CMK (cell line): ENCODE measurements at regions not wholly inside any gene's neighbourhood (a gene's known extent, or its start where the extent isn't known, plus 50 kb on each side); places are given as distances from the start of the nearest gene placed in this dataset.
"Not testable (repeated sequence)": the region's sequence is repeated elsewhere in the genome, so short reads cannot be mapped to it uniquely, and the experiment has no call there.

Source experiments
- DNase-seq: peaks from one replicate; pipeline ENCODE4 v3.0.0-alpha.2; 2010; ENCODE audit warnings: low read depth

DNA sequence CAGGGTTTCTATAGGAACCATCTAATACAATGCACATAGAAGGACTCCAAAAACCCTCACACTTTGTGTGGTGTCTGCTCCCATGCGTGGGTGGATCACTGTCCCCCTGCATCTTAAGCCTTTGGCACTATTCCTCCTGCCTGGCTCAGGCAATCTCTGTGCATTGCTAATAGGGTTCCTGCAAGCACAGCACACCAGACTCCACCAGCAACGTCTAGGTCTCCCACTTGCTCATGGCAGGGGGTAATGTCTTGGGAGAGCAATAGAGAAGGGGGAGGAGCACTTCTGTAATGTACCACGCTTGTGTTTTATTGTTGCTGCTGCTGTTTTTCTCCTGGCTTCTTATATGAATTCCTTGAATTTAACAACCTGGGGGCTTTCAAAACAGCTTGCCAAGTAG is 182.6 kb upstream of the GLRA1 start:
- no peak for DNase-seq

DNA sequence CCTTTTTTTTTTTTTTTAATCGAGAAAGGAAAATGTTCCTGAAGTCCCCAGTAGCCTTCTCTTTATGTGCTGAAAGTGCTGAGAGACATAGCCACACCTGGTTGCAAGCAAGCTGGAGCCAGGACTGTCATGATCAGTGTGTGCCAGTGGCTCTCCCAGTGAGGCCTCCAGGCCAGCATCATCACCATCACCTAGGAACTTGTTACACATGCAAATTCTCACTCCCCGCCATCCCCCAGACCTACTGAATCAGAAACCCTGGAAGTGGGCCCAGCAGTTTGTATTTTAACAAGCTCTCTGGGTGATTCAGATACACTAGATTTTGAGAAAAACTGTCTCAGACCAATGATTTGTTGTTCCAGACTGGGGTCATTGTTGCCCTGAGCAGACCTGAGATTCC is 181.9 kb upstream of the GLRA1 start:
- DNase-seq, result no peak

DNA sequence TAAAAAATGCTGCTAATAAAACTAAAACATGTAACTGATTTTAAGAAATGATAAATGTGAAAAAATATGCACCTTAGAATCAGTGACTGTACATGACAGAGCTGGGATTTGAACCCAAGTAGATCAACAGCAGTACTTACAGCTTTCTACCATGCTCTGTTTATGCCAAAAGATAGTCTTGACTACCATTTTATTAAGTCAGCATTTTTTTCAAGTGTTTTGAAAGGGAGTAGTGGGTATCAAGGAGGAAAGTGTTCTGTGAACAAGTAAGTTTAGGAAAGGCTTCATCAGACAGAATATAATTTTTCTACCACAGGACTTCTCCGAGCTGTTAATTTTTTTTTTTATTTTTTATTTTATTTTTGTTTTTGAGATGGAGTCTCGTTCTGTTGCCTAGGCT is 180.4 kb upstream of the GLRA1 start:
- no peak for DNase-seq

DNA sequence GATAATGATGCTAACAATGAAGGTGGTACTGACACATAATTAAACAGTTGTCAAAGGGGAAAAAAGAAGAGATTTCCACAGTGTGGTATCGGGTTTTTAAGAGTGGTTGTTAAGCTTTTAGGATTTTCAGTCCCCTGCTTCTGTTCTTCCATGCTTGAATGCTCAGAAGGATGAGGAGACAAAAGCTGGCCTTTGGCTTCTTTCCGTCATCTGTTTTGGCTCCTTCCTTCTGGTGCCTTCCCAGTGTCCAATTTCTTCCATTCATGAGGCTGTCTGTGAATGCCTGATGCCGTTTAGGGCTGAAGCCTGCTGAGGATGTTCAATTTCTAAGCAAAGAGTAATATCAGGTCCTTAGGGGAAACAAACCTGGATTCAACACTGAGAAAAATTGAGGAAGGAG is 179.6 kb upstream of the GLRA1 start:
- DNase-seq, result no peak

DNA sequence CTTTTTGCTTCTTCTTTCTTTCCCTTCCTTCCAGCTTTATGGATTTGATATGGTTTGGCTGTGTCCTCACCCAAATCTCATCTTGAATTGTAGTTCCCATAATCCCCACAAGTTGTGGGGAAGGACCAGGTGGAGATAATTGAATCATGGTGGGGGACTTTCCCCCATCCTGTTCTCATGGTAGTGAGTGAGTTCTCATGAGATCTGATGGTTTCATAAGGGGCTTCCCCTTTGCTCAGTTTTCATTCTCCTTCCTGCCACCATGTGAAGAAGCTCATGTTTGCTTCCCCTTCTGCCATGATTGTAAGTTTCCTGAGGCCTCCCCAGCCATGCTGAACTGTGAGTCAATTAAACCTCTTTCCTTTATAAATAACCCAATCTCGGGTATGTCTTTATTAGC is 178.3 kb upstream of the GLRA1 start:
- not testable (repeated sequence) for DNase-seq

DNA sequence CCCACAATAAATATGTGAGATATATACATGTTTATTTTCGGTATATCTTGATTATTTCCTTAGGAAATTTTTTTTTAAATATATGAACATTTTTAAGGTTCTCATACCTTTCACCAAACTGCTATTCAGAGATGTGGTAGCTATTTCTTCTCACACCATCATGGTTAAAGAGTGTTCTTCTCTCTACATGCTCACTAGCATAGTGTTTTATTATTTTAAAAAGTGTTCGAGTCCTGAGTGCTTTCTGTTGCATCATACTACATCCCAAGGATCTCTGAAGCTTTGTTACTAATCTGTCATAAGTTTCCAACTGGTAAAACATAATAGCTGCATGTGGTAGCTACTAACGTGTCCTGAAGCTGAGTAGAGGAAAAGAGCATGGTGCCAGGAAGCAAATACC is 177.4 kb upstream of the GLRA1 start:
- no peak for DNase-seq

DNA sequence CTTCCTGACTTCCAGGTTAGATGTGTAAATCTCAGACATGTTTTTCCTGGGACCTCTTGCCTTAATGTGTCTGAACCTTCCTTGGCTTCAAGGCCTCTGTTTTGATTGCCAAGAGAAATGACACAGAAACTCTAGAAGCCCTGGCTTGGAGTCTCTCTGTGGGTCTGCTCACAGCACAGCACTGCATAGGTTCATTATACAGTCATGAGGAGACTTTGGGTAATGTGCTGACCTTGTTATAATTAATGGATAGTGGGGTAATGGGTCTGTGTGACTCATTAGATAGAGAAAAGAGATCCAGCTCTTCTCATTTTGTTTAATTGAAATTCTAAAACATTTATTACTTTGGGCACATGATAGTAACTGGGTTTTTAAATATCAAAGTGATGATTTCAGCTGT is 175.8 kb upstream of the GLRA1 start:
- no peak for DNase-seq

DNA sequence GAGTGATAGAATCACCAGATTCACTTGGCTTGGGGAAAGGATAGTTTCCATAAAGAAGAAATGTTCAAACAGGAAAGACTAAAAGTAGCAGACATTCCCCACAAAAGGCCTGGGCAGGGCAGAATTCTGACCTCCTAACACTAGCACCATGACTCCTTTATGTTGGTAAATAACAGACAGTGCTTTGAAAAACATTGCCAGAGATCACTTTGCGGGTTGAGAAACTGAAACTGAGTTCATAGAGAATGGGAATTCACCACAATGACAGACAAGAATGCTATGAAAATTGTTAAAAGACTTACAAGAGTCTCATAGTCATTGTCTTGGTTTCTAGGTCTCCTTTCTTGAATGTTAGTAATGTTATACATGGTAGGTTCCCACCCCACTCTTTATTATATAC is 172.5 kb upstream of the GLRA1 start:
- no peak for DNase-seq

DNA sequence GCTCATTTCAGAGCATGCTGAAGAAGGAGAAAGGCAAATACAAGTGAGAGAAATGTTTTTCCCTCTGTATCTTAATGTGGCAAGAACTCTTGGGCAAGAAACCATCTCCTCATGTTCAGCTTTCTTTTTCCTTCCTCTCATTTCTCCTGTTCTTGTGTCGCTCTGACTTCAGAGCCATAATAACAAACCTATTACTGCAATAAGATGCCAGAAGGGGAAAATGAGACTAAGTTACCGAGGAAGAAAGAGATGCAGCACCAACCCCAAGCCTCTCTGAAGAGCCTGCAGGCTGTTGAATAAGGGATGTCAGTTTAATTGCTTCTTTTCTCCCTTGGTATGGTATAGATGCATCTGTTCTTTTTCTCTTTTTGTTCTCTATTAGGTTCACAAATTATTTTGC is 170.1 kb upstream of the GLRA1 start:
- DNase-seq, result no peak

DNA sequence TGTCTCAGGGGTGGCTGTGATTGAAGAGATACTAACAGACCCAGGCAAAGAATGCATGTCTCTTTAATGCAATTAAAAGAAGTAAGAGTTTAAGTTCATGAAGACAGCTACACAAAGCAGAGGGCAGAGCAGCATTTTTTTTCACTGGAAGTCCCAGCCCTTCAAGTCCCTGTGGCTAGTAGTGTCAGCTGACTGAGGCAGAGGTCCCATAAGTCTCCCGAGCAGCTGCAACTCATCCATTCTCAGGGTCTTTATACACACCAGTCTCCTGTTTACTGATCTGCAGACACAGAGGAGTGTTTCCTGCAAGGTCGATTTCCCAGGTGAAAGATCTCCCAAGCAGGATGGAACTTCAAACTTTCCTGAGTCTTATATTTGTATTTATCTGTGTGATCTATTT is 169.4 kb upstream of the GLRA1 start:
- DNase-seq, result no peak

DNA sequence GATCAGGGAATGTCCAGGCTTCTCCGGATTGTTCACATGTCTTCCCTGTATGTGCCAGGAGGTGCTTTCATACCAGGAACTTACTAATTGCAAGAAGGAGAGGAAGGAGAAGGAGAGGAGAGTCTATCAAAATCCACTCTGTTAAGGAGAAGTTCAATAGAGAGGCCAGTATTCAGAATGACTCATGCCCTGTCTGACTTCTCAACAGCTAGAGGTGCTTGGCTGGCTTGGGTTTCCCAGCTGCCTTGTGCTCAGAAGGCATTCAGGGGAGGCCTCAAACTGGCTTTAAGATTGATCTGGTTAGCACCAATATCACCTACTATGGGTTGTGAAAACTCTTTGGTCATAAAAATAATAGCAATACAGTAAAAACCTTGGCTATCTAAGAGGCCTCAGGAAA is 167.9 kb upstream of the GLRA1 start:
- DNase-seq, result no peak

DNA sequence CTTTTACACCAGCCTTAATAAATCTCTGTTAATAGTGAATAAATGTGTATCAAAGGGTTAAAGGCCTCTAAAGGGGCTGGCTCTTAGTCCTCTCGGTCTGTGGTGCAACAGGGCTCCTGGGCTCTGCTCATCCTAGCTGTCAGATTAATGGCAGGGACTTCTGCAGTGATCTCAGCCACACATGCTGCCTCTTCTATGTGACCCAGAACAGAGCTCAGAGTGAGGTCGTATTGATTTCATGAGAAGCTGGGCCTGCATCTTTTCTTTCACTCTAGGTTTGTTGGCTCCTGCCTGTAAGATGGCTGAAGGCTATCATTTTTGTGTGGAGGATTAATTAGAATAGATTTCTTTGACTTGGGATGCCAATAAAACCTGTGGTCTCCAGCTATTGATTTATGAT is 165.0 kb upstream of the GLRA1 start:
- no peak for DNase-seq

DNA sequence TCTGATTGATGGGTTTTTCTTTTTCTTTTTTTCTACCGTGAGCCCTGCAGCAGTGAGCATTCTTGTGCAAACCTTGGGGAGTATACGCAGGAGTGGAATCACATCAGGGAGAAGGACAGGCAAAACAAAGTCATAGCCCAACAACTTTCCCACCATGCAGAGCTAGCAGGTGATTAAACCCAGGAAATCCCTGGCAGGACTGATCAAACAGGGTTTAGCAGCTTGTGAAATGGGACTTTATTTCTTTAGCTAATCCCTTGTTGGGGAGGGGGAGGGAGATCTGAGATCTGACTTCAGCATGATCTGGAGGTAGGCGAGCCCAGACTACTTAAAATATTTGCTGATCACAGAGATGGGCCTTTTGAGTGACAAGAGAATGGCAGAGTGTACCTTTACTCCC is 162.0 kb upstream of the GLRA1 start:
- DNase-seq, result no peak

DNA sequence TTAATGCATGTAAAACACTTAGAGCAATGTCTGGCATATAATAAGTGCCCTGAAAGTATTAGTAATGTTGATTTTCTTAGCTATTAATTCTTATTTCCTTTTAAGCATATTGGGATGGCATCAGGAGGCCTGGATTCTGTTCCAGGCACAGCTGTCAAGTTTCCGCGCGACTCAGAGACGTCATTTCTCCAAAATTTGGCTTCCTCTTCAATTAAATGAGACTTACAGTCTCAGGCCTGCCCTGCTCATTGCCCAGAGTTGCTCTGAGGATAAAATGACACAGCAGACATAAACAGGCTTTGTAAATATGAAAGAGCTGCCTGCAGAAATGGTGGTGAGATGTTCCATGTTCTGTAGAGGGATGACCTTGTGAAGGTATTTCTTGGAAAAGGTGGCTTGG is 159.8 kb upstream of the GLRA1 start:
- DNase-seq, result no peak

DNA sequence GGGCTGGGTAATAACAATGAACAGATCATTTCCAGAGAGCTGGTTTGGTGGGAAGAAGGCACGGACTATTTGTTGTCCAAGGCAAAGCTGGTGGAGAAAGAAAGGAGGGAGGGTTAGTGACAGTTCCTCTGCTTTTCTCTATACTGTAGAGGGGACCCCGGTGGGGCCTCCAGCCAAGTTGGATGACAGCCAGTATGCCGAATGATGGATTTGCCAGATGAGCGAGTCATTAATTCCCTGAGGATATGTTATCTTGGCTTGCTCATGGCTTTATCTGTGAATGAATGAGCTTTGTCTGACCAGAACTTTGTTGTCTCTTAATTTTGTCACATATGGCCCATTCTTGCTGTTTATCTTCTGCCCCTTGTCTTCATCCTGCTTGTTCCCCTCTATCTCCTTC is 158.6 kb upstream of the GLRA1 start:
- DNase-seq, result no peak

DNA sequence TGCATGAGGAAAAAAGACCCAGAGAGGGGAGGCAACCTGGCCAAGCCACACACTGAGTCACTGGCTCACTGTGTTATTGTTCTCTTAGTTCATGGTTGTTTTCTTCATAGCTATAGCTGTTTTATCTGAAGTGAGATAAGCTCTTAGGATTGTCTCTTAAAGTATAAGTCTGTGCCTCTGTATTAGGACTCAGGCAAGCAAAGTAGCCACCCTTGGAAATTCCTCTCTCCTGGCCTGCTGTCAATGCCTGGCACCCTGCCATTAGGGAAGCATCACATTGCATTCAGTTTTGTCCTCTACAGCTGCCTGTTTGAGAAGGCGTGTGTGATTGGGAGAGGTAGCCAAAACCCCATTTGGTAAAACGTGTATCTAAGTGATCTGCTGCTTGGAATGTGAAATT is 147.4 kb upstream of the GLRA1 start:
- no peak for DNase-seq

DNA sequence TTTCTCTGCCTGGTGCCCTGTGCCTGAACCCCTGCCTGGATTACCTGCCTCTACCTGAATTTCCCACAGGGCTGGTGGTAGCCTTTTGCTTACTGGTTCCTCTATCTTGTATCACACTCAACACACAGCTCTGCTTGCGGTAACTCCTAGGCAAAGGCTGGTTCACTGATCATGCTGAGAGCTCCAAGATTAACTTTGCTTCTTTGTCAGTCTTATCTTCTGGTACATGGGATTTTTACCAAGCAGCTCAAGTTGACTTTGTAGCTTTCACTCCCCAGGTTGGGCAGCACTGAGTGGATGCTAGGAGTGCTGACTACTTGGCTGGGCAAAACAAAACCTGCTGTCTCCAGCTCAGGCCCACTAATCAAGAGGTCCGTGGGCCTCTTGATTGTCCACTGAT is 145.9 kb upstream of the GLRA1 start:
- no peak for DNase-seq

DNA sequence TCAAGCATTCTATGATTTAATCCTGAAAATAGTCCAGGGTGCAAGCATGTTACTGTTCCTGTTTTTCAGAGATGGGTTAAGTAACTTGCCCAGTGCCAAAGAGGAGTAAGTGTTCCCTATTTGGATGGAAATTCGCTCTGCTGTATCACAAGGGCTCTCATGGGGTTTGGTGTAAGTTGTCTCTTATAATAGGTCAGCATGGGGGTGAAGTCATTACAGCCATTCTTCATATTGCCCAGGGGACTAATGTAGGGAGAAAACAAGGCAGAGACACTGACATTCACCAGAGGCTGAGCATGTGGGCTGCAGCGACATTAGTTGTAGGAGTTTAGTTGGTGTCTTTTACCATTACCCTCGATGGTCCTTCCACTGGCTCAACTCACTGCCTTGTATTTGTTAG is 142.1 kb upstream of the GLRA1 start:
- DNase-seq, result no peak

DNA sequence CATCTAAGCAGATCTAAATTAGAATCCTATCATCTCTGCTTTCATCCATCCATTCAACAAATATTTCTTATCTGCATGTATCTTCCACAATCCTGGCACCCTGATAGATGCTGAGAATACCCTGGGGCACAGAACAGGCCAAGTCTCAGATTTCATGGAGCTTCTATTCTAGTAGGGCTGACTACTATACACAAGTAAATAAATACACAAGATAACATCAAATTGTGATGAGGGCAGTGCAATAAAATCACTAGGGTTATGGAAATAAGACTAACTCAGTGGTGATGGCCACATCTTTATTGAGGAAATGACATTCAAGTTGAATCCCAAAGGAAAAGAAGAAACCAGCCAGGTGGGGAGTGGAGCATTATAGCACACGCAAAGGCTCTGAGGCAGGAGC is 138.4 kb upstream of the GLRA1 start:
- no peak for DNase-seq

DNA sequence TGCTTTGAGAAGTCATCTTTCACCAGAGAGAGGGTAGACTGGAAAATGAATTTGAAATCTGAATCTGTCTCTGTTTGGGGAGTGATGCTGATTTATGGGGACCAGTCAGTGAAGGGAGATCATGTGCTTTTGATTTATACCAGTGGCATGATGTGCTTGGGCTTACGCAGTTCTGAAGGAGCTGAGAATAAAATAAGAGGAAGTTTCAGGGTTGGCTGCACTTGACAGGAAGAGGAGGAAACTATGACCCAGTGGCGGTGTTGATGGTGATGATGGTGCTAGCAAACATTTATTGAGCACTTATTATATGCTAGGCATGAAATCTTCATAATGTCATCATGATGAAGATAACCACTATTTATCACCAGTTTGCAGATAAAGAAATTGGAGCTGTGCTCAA is 136.4 kb upstream of the GLRA1 start:
- no peak for DNase-seq

DNA sequence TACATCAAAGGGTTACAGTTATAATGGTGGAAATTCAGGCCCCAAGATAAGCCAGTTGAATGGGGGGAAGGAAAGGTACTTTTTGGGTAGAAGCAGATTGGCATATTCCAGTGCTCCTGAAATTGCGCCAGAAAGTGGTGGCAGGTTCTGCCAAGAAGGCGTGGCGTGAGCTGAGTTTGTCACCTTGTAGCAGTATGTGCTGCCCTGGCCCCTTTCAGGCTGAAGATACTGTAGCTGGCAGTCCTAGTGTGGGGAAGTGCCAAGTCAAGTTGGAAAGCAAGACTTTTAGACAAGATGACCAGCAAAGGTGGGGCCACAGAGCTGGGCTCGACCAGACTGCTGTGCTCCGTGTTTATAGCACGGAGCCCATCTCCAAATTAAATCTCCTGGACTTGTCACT is 133.6 kb upstream of the GLRA1 start:
- no peak for DNase-seq

DNA sequence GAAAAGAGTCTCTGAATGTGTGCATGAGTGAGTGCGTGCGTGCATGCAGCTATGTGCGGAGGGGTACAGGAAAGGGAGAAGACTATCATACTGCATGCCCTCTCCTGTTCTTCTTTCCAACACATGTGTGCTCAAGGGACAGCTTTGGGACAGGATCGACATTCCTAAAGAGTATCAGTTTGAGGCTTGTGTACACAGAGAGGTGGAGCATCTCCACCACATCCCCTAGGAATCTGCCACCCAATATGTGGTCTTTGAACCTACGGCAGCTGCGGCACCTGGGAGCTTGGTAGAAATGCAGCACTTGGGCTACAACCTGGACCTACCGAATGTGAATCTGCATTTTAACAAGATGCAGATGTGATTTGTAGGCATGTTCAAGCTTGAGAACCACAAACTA is 132.3 kb upstream of the GLRA1 start:
- no peak for DNase-seq

DNA sequence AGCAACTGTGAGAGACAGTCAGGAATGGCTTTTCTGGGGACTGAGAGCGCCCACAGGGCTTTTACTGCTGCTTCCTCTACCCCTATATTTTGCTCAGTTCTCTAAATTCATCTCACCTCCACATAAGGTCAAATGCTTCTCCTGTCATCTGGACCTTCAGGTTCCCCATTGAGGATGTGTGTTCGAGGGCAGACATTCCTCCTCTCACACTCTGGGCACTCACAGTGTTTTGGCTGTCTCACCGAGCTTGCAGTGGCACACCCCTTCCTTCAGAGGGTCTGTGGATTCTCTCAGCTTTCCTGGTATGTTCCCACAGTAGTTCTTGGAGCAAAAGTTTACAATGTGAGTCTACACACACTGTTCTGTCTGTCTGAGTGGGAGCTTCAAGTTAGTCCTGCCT is 127.8 kb upstream of the GLRA1 start:
- no peak for DNase-seq

DNA sequence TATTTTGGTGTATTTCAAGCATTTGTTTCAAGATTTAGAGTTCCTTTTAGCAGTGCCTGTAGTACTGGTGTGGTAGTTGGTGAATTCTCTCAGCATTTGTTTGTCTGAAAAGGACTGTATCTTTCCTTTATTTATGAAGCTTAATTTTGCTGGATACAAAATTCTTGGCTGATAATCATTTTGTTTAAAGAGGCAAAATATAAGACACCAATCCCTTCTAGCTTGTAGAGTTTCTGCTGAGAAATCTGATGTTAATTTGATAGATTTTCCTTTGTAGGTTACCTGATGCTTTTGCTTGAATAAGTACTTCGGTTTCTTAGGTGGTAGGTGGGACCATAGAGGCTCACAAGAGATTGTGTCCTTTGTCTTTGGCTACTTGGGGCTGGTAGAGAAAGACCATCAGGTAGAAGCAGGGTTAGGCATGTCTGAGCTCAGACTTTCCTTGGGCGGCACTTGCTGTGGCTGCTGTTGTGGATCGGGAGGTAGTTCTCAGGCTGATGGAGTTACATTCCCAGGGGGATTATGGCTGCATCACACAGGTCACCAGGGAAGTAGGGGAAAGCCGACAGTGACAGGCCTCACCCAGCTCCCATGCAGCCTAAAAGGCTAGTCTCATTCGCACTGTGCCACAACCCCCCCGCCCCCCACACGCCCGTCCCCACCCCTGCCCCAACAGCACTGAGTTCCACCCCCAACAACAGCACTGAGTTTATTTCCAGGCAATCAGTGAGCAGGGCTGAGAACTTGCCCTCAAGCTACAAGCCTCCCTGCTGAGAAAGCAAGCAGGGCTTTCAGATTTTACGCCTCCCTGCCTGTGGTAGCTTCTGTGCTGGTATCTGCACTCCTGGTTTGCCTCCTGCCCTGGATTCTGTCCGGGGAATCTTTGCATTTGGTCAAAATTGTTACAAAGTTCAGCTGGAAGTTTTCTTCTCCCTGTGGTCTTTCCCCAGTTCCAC is 127.1 kb upstream of the GLRA1 start:
- DNase-seq, result no peak
